ENCODE measurements at regions not wholly inside any gene's neighbourhood (a gene's known extent, or its start where the extent isn't known, plus 50 kb on each side); places are given as distances from the start of the nearest gene placed in this dataset.
A peak's percentile ranks its signal among the peaks of the same experiment; 100 is the strongest.

GRCh38 chr12:92261692-92262091 is 116.0 kb upstream of the BTG1 start:
- Histone ChIP-seq H3K9me3 (no peaks in the 10 kb centered on the region), H3K36me3 (no peaks in the 10 kb centered on the region), H3K27me3 (no peaks in the 10 kb centered on the region), H3K4me3 (no peak overlapping the region), H3K4me1 (no peaks in the 10 kb centered on the region), H3K27ac (replicated peaks in 1 of 4) (no peak overlapping the region)
- TF ChIP-seq EP300 (IDR thresholded peaks at IDR 0.05) (no peak), POLR2AphosphoS5 (IDR thresholded peaks at IDR 0.05) (no peak), POLR2A (IDR thresholded peaks at IDR 0.05; ENCODE audit: low read depth) (no peak), CTCF (IDR thresholded peaks at IDR 0.05) (no peak)
- intact Hi-C loops (cut with DNase I), result no loop called here
- DNase-seq (ENCODE audit: extremely low spot score), result peak; percentile 14
- WGBS, result 79% methylated on average over 2 of the region's 2 CpGs

GRCh38 chr12:92261071-92261470 is 115.4 kb upstream of the BTG1 start:
- no peaks in the 10 kb centered on the region for H3K9me3 ChIP-seq
- H3K36me3 ChIP-seq, result no peaks in the 10 kb centered on the region
- H3K27me3 ChIP-seq, result no peaks in the 10 kb centered on the region
- WGBS, result 91% methylated on average over 3 of the region's 3 CpGs
- H3K4me3 ChIP-seq, result no peak overlapping the region
- H3K4me1 ChIP-seq, result no peaks in the 10 kb centered on the region
- no peak overlapping the region for H3K27ac ChIP-seq (replicated peaks in 1 of 4)
- TF ChIP-seq POLR2AphosphoS5 (IDR thresholded peaks at IDR 0.05), result no peak
- no peak for TF ChIP-seq EP300 (IDR thresholded peaks at IDR 0.05)
- TF ChIP-seq POLR2A (IDR thresholded peaks at IDR 0.05; ENCODE audit: low read depth), result no peak
- TF ChIP-seq CTCF (IDR thresholded peaks at IDR 0.05), result no peak
- DNase-seq (ENCODE audit: extremely low spot score), result peak; percentile 4
- intact Hi-C loops (cut with DNase I), result no loop called here

- H3K27ac ChIP-seq (replicated peaks in 1 of 4), result no peak overlapping the region
- TF ChIP-seq POLR2A (IDR thresholded peaks at IDR 0.05; ENCODE audit: low read depth) (no peak), EP300 (IDR thresholded peaks at IDR 0.05) (no peak)
- no peak for DNase-seq (ENCODE audit: extremely low spot score)
- no peaks in the 10 kb centered on the region for H3K27me3 ChIP-seq
- H3K4me1 ChIP-seq, result no peaks in the 10 kb centered on the region
- intact Hi-C loops (cut with DNase I), result no loop called here
- H3K36me3 ChIP-seq, result no peaks in the 10 kb centered on the region
- 98% methylated on average over 2 of the region's 2 CpGs for WGBS
- no peak overlapping the region for H3K4me3 ChIP-seq
- H3K9me3 ChIP-seq, result no peaks in the 10 kb centered on the region
Observed at GRCh38 chr12:92259696-92260251, 114.1 kb upstream of the BTG1 start.

GRCh38 chr12:92259291-92259690 is 113.6 kb upstream of the BTG1 start:
- Histone ChIP-seq H3K4me3 (no peak overlapping the region), H3K27me3 (no peaks in the 10 kb centered on the region), H3K27ac (replicated peaks in 1 of 4) (no peak overlapping the region), H3K4me1 (no peaks in the 10 kb centered on the region), H3K9me3 (no peaks in the 10 kb centered on the region), H3K36me3 (no peaks in the 10 kb centered on the region)
- intact Hi-C loops (cut with DNase I), result no loop called here
- no peak for DNase-seq (ENCODE audit: extremely low spot score)
- TF ChIP-seq CTCF (IDR thresholded peaks at IDR 0.05) (no peak), EP300 (IDR thresholded peaks at IDR 0.05) (no peak), POLR2AphosphoS5 (IDR thresholded peaks at IDR 0.05) (no peak), POLR2A (IDR thresholded peaks at IDR 0.05; ENCODE audit: low read depth) (no peak)
- WGBS, result 86% methylated on average over 1 of the region's 1 CpG

- H3K27ac ChIP-seq (replicated peaks in 1 of 4), result no peak overlapping the region
- no peaks in the 10 kb centered on the region for H3K27me3 ChIP-seq
- H3K4me1 ChIP-seq, result no peaks in the 10 kb centered on the region
- H3K4me3 ChIP-seq, result no peak overlapping the region
- H3K36me3 ChIP-seq, result no peaks in the 10 kb centered on the region
- intact Hi-C loops (cut with DNase I), result no loop called here
- no peak for TF ChIP-seq POLR2AphosphoS5 (IDR thresholded peaks at IDR 0.05)
- no peak for TF ChIP-seq EP300 (IDR thresholded peaks at IDR 0.05)
- TF ChIP-seq POLR2A (IDR thresholded peaks at IDR 0.05; ENCODE audit: low read depth), result no peak
- TF ChIP-seq CTCF (IDR thresholded peaks at IDR 0.05), result no peak
- H3K9me3 ChIP-seq, result no peaks in the 10 kb centered on the region
- DNase-seq (ENCODE audit: extremely low spot score), result no peak
Observed at GRCh38 chr12:92257261-92257660, 111.6 kb upstream of the BTG1 start.
